PFSK-1 (cell line): ENCODE measurements at regions not wholly inside any gene's neighbourhood (a gene's known extent, or its start where the extent isn't known, plus 50 kb on each side); places are given as distances from the start of the nearest gene placed in this dataset.

Source experiments
- REST ChIP-seq, 2 experiments: IDR thresholded peaks; 2 replicates each; pipeline versions ENCODE4 v1.6.1 to v1.8.0; 2011 to 2012; ENCODE audit warnings: low read depth in 2 of 2, low read length in 2 of 2, control low read depth in 1 of 2, inconsistent platforms in 1 of 2, mild to moderate bottlenecking in 1 of 2, moderate library complexity in 1 of 2; ENCODE audit not compliant: insufficient read depth in 1 of 2
- SIN3A ChIP-seq: IDR thresholded peaks from 2 replicates; pipeline ENCODE4 v1.6.1; 2012; ENCODE audit warnings: mild to moderate bottlenecking, low read length, moderate library complexity, borderline replicate concordance; ENCODE audit not compliant: insufficient read depth

- TF ChIP-seq SIN3A = no peak
- no peak for TF ChIP-seq REST (IDR thresholded peaks at IDR 0.05; ENCODE audit: insufficient read depth in 1 of 2, low read depth in 2 of 2, low read length in 2 of 2)
Measured at GRCh38 chr2:173500953-173501352, 146.3 kb downstream of the CDCA7 start.
